Spleen (tissue), 11 donors: ENCODE measurements at regions not wholly inside any gene's neighbourhood (a gene's known extent, or its start where the extent isn't known, plus 50 kb on each side); places are given as distances from the start of the nearest gene placed in this dataset.
A peak's percentile ranks its signal among the peaks of the same experiment; 100 is the strongest.

Experiments
- DNase-seq: peaks from one replicate; pipeline ENCODE4 v3.0.0-alpha.2; 2020
- H3K27ac ChIP-seq, 8 donors: fragments of 200-600 bp; sonication (generic) in 7 of 8; 1 replicate in 4 of 8; 2 replicates in 4 of 8; pipeline versions ENCODE4 v1.5.0 to v1.8.0; 2016 to 2021; ENCODE audit warnings: inconsistent platforms in 4 of 8, mild to moderate bottlenecking in 4 of 8, moderate library complexity in 1 of 8
- H3K27me3 ChIP-seq, 7 donors: fragments of 200-600 bp; sonication (generic) in 6 of 7; replicated peaks in 1 of 7; 1 replicate in 4 of 7; 2 replicates in 3 of 7; pipeline versions ENCODE4 v1.5.0 to v1.8.0; 2016 to 2021; ENCODE audit warnings: inconsistent platforms in 3 of 7, mild to moderate bottlenecking in 1 of 7
- H3K36me3 ChIP-seq, 6 donors: fragments of 200-600 bp; sonication (generic) in 5 of 6; 1 replicate in 4 of 6; 2 replicates in 2 of 6; pipeline versions ENCODE4 v1.5.0 to v1.8.0; 2016 to 2021; ENCODE audit warnings: inconsistent platforms in 2 of 6
- H3K4me1 ChIP-seq, 6 donors: fragments of 200-600 bp; sonication (generic) in 5 of 6; 1 replicate in 3 of 6; 2 replicates in 3 of 6; pipeline versions ENCODE4 v1.5.0 to v1.8.0; 2016 to 2021; ENCODE audit warnings: inconsistent platforms in 3 of 6
- H3K4me3 ChIP-seq, 8 donors: fragments of 200-600 bp; sonication (generic) in 7 of 8; 1 replicate in 4 of 8; 2 replicates in 4 of 8; pipeline versions ENCODE4 v1.5.0 to v1.8.0; 2016 to 2021; ENCODE audit warnings: inconsistent platforms in 4 of 8, mild to moderate bottlenecking in 4 of 8, moderate library complexity in 2 of 8
- H3K9me3 ChIP-seq, 8 donors: fragments of 200-600 bp; sonication (generic) in 7 of 8; 1 replicate in 4 of 8; 2 replicates in 4 of 8; pipeline versions ENCODE4 v1.5.0 to v1.8.0; 2016 to 2021; ENCODE audit warnings: inconsistent platforms in 4 of 8
- POLR2A ChIP-seq, 3 donors: fragments of 450-650 bp; IDR thresholded peaks; one replicate each; pipeline ENCODE4 v1.5.1; 2017; ENCODE audit warnings: antibody characterized with exemption in 3 of 3, mild to moderate bottlenecking in 1 of 3
- POLR2AphosphoS5 ChIP-seq, 3 donors: sonication (generic); formaldehyde crosslinking; IDR thresholded peaks; one replicate each; pipeline ENCODE4 v1.5.1; 2017; ENCODE audit warnings: antibody characterized with exemption in 3 of 3
- WGBS, 5 donors: extraction: QIAGEN DNeasy Blood & Tissue Kit in 3 of 5; methylation state at CpG; one replicate each; pipeline versions ENCODE4 v1.1.5 to v1.1.7; 2013 to 2018; 5-methylcytosine and 5-hydroxymethylcytosine counted together
- intact Hi-C: fragments of 100-400 bp; cut with DNase I; formaldehyde crosslinking; loops from one replicate; pipeline ENCODE4 v1.15.0; 2023; ENCODE audit warnings: low total_unique reads
- TF ChIP-seq, protein P1 (sequence below), 11 experiments: fragments of 200-600 bp in 7 of 11; fragments of 450-650 bp in 4 of 11; sonication (generic) in 4 of 11; IDR thresholded peaks in 8 of 11; conservative IDR thresholded peaks in 3 of 11; 1 replicate in 7 of 11; 2 replicates in 4 of 11; pipeline versions ENCODE4 v1.4.0 to v1.8.0; 2016 to 2021; ENCODE audit warnings: antibody characterized with exemption in 11 of 11, inconsistent platforms in 4 of 11, mild to moderate bottlenecking in 1 of 11
- donor health status: healthy with polysubstance abuse.
- donor health status: DM: no; HTN: no; CAD: no; lungs with moderate emphysema.
- donor health status: DM: no; HTN: no; CAD: no.
- donor health status: Bipolar disorder and iron deficiency.
- donor health status: healthy.
- donor health status: DM: no; HTN: no; CAD: no.
- donor health status: DM: yes; HTN: yes; CAD: no.

DNA sequence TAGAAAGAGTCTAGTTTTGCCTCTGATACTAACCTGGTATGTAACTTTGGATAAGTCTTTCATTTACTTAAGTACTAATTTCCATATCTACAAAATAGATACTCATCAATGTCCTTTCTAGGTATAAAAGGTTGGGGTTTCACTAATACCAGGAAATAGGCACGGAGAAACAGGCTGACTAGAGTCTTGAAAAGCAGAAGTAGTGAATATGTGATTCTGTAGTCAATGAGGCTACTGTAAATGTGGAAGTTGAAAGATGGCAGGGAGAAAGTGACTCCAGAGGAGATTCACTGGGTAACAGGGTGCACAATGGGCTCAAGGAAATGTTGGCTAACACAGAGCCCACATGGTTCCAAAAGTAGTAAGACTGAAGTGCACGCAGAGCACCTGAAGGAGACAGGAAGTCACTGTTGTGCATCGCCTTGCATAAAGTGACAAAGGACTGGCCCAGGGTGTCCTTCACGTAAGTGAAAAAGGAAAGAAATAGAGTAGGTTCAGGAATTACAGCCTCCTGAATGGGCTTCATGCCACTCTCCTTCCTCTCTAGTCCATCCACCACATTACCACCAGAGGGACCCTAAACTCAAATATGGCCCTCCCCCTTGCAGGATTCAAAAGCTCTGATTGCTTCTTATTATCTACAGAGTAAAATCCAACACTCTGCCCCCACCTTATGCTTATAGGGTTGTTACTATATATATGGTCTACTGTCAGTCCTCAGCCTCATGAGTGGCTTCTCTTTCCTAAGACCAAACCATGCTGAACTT lies 288.0 kb upstream of the SMARCA2 start:
- no peak for DNase-seq
- Histone ChIP-seq H3K4me3 (no peak overlapping the region), H3K27ac (no peak overlapping the region), H3K27me3 (no peaks in the 10 kb centered on the region), H3K4me1 (no peaks in the 10 kb centered on the region), H3K36me3 (no peaks in the 10 kb centered on the region), H3K9me3 (no peaks in the 10 kb centered on the region)
- intact Hi-C loops: no loop called here
- WGBS, 5 donors: 49 to 60% (median 59%) methylated on average over 4 of the region's 4 CpGs
- no peak for TF ChIP-seq POLR2A (IDR thresholded peaks at IDR 0.05)
- TF ChIP-seq, protein P1, sequence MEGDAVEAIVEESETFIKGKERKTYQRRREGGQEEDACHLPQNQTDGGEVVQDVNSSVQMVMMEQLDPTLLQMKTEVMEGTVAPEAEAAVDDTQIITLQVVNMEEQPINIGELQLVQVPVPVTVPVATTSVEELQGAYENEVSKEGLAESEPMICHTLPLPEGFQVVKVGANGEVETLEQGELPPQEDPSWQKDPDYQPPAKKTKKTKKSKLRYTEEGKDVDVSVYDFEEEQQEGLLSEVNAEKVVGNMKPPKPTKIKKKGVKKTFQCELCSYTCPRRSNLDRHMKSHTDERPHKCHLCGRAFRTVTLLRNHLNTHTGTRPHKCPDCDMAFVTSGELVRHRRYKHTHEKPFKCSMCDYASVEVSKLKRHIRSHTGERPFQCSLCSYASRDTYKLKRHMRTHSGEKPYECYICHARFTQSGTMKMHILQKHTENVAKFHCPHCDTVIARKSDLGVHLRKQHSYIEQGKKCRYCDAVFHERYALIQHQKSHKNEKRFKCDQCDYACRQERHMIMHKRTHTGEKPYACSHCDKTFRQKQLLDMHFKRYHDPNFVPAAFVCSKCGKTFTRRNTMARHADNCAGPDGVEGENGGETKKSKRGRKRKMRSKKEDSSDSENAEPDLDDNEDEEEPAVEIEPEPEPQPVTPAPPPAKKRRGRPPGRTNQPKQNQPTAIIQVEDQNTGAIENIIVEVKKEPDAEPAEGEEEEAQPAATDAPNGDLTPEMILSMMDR (IDR thresholded peaks at IDR 0.05 in 8 of 11, conservative IDR thresholded peaks at IDR 0.05 in 3 of 11): peak in 1 of 11 experiments; percentile 15

DNA sequence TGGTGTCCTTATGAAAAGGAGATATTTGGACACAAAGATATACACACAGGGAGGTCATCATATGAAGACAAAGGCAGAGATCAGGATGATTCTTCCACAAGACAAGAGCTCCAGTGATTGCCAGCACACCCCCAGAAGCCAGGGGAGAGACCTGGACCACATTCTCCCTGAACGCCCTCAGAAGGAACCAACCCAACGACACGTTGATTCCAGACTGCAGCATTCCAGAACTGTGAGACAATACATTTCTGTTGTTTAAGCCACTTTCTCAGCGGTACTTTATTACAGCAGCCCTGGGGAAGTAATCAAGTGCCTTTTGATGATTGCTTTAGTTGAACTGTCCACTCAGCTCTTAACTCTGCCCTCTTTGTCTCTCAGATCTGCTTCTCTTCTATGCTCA lies 285.5 kb upstream of the SMARCA2 start:
- no peaks in the 10 kb centered on the region for H3K9me3 ChIP-seq
- H3K4me3 ChIP-seq: no peak overlapping the region
- intact Hi-C loops: no loop called here
- no peaks in the 10 kb centered on the region for H3K27me3 ChIP-seq
- 58 to 78% (median 62%) methylated on average over 4 of the region's 4 CpGs for WGBS, 5 donors
- H3K4me1 ChIP-seq: no peaks in the 10 kb centered on the region
- H3K36me3 ChIP-seq: no peaks in the 10 kb centered on the region
- TF ChIP-seq, protein P1 (IDR thresholded peaks at IDR 0.05 in 8 of 11, conservative IDR thresholded peaks at IDR 0.05 in 3 of 11): no peak
- no peak for TF ChIP-seq POLR2AphosphoS5 (IDR thresholded peaks at IDR 0.05)
- no peak for TF ChIP-seq POLR2A (IDR thresholded peaks at IDR 0.05)
- no peak for DNase-seq
- H3K27ac ChIP-seq: no peak overlapping the region

DNA sequence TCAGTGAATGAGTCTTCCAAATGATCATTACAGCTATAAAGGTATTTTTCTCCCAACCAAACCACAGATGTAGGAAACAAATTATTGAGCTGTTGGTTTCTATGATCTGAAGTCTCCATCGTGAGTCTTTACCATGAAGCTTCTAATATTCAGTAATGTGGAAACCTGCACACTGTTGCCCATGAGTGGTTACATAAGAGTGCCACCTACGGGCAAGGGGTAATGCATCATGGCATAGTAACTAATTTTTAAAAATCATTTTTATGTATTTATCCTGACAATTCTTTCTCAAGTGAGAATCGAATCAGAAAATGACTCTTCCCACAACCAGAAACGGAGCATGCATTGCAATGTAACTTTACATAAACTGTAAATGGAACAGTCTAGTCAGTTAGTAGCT lies 282.5 kb upstream of the SMARCA2 start:
- no peaks in the 10 kb centered on the region for H3K27me3 ChIP-seq
- H3K27ac ChIP-seq: no peak overlapping the region
- no peaks in the 10 kb centered on the region for H3K4me1 ChIP-seq
- DNase-seq: no peak
- intact Hi-C loops: no loop called here
- no peak for TF ChIP-seq POLR2AphosphoS5 (IDR thresholded peaks at IDR 0.05)
- no peak for TF ChIP-seq POLR2A (IDR thresholded peaks at IDR 0.05)
- TF ChIP-seq, protein P1 (IDR thresholded peaks at IDR 0.05 in 8 of 11, conservative IDR thresholded peaks at IDR 0.05 in 3 of 11): no peak
- no peak overlapping the region for H3K4me3 ChIP-seq
- no peaks in the 10 kb centered on the region for H3K36me3 ChIP-seq
- no peaks in the 10 kb centered on the region for H3K9me3 ChIP-seq
- WGBS, 5 donors: 32 to 84% (median 42%) methylated on average over 4 of the region's 4 CpGs

DNA sequence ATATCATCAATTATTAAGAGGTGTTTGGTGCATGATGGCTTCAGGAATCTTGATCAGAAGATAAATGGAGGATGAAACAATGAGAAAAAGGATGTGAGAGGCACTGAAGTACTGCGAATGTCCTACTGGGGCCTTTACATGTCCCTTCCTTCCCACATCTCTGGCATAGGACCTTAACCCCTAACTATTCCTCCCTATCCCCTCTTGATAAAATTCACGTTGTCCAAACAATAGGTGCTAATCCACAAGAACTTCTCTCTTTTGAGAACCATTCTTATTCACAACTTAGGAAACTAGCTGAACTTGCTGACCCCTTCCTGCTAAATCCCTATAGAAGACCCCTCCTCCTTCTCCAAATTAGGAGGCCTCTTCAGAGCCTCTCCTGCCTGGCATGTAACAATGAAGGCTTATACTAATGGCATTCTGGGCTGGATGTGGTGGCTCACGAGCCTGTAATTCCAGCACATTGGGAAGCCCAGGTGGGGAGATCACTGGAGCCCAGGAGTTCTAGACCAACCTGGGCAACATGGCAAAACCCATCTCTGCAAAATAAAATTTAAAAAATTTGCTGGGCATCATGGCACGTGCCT lies 276.5 kb upstream of the SMARCA2 start:
- Histone ChIP-seq H3K4me1 (no peaks in the 10 kb centered on the region), H3K27me3 (no peaks in the 10 kb centered on the region), H3K4me3 (no peak overlapping the region), H3K9me3 (no peaks in the 10 kb centered on the region), H3K27ac (no peak overlapping the region), H3K36me3 (no peaks in the 10 kb centered on the region)
- intact Hi-C loops: no loop called here
- no peak for DNase-seq
- no peak for TF ChIP-seq POLR2A (IDR thresholded peaks at IDR 0.05)
- TF ChIP-seq, protein P1 (IDR thresholded peaks at IDR 0.05 in 8 of 11, conservative IDR thresholded peaks at IDR 0.05 in 3 of 11): no peak
- no peak for TF ChIP-seq POLR2AphosphoS5 (IDR thresholded peaks at IDR 0.05)
- 53 to 66% (median 55%) methylated on average over 4 of the region's 4 CpGs for WGBS, 5 donors
